CD4-positive, alpha-beta T cell (primary cell): ENCODE measurements at regions not wholly inside any gene's neighbourhood (a gene's known extent, or its start where the extent isn't known, plus 50 kb on each side); places are given as distances from the start of the nearest gene placed in this dataset.

Experiments
- ATAC-seq: fragments of 200-7000 bp; cut with Tn5 transposase; one replicate; pipeline ENCODE4 v1.10.0; 2022; ENCODE audit warnings: mild to moderate bottlenecking; ENCODE audit not compliant: poor library complexity
- CTCF ChIA-PET: fragments of 350-600 bp; sonication (Branson Sonifier 250); formaldehyde crosslinking; loops from one replicate; lab custom pipeline; 2021; ENCODE audit warnings: antibody characterized with exemption, inconsistent platforms; lab: Charles Lee
- POLR2A ChIA-PET: fragments of 350-600 bp; sonication (Branson Sonifier 250); formaldehyde crosslinking; loops from one replicate; lab custom pipeline; 2021; ENCODE audit warnings: antibody characterized with exemption, inconsistent platforms; lab: Charles Lee
- DNase-seq, 14 experiments: peaks; one replicate each; pipeline ENCODE4 v3.0.0-alpha.2; 2013 to 2020; ENCODE audit warnings: mixed read lengths in 2 of 14
- H3K27ac ChIP-seq, 2 donors: one replicate each; pipeline versions ENCODE4 v1.5.1 to v1.7.0; 2013; ENCODE audit warnings: low read length in 2 of 2, low read depth in 1 of 2, mild to moderate bottlenecking in 1 of 2
- H3K27me3 ChIP-seq, 2 experiments: 1 replicate in 1 of 2; 2 replicates in 1 of 2; pipeline versions ENCODE4 v1.6.1 to v1.7.0; 2013; ENCODE audit warnings: low read length in 2 of 2, control low read depth in 1 of 2, mild to moderate bottlenecking in 1 of 2, moderate library complexity in 1 of 2; ENCODE audit not compliant: insufficient read depth in 2 of 2, control insufficient read depth in 1 of 2
- H3K36me3 ChIP-seq: one replicate; pipeline ENCODE4 v1.6.1; 2013; ENCODE audit warnings: low read length, control low read depth; ENCODE audit not compliant: insufficient read depth
- H3K4me1 ChIP-seq: one replicate; pipeline ENCODE4 v1.6.1; 2013; ENCODE audit warnings: low read length, control low read depth; ENCODE audit not compliant: insufficient read depth
- H3K4me3 ChIP-seq: one replicate; pipeline ENCODE4 v1.5.1; 2013; ENCODE audit warnings: mild to moderate bottlenecking, low read length, moderate library complexity
- H3K9me3 ChIP-seq, 2 experiments: 1 replicate in 1 of 2; 2 replicates in 1 of 2; pipeline versions ENCODE4 v1.6.1 to v1.7.0; 2013; ENCODE audit warnings: low read length in 2 of 2, mild to moderate bottlenecking in 2 of 2, control low read depth in 1 of 2, moderate library complexity in 1 of 2; ENCODE audit not compliant: control insufficient read depth in 1 of 2, insufficient read depth in 1 of 2
- H3K27ac Mint-ChIP-seq: one replicate; pipeline ENCODE4 v1.8.0; 2020; ENCODE audit warnings: mixed read lengths
- H3K27me3 Mint-ChIP-seq: one replicate; pipeline ENCODE4 v1.8.0; 2021; ENCODE audit warnings: mixed read lengths
- H3K36me3 Mint-ChIP-seq: one replicate; pipeline ENCODE4 v1.8.0; 2021; ENCODE audit warnings: low read depth, mixed read lengths
- H3K4me1 Mint-ChIP-seq: one replicate; pipeline ENCODE4 v1.8.0; 2021; ENCODE audit warnings: low read depth, mixed read lengths
- H3K4me3 Mint-ChIP-seq: one replicate; pipeline ENCODE4 v1.8.0; 2020; ENCODE audit warnings: mild to moderate bottlenecking, mixed read lengths
- H3K9me3 Mint-ChIP-seq: one replicate; pipeline ENCODE4 v1.8.0; 2020; ENCODE audit warnings: mixed read lengths
- intact Hi-C, 2 experiments: fragments of 100-400 bp; cut with DNase I in 1 of 2; cut with micrococcal nuclease in 1 of 2; formaldehyde crosslinking; loops; one replicate each; pipeline versions ENCODE4 v1.15.1 to v1.9.0; 2023 to 2025; cut with DNase I, micrococcal nuclease
- TF ChIP-seq, protein P1 (sequence below): fragments of 200-600 bp; IDR thresholded peaks from one replicate; pipeline ENCODE4 v1.8.0; 2022; ENCODE audit warnings: antibody characterized with exemption, mild to moderate bottlenecking

DNA sequence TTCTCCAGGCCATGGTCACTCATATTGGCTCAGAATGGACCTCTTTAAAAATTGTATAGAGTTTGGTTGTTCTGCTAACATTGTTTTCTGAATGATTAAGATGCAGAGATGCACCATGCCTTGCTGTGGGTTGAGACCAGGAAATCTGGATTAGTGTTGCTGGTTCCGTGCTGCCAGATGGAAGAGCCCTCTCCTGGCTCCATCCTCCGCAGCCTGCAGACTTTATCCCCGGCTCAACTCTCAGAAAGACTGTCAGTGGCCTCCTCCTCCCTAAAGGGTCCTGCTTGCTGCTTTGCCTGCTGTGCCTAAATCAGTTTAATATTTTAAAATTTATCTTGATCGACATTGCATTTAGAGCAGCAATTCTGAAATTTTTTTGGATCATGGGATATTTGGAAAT is 196.7 kb downstream of the TENT4A start:
- Mint-ChIP-seq H3K4me1 (no peaks in the 10 kb centered on the region), H3K9me3 (no peaks in the 10 kb centered on the region), H3K36me3 (no peaks in the 10 kb centered on the region), H3K27ac (no peak overlapping the region), H3K4me3 (no peak overlapping the region), H3K27me3 (peaks cover 27% of the 10 kb centered on the region)
- TF ChIP-seq, protein P1, sequence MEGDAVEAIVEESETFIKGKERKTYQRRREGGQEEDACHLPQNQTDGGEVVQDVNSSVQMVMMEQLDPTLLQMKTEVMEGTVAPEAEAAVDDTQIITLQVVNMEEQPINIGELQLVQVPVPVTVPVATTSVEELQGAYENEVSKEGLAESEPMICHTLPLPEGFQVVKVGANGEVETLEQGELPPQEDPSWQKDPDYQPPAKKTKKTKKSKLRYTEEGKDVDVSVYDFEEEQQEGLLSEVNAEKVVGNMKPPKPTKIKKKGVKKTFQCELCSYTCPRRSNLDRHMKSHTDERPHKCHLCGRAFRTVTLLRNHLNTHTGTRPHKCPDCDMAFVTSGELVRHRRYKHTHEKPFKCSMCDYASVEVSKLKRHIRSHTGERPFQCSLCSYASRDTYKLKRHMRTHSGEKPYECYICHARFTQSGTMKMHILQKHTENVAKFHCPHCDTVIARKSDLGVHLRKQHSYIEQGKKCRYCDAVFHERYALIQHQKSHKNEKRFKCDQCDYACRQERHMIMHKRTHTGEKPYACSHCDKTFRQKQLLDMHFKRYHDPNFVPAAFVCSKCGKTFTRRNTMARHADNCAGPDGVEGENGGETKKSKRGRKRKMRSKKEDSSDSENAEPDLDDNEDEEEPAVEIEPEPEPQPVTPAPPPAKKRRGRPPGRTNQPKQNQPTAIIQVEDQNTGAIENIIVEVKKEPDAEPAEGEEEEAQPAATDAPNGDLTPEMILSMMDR: no peak
- H3K36me3 ChIP-seq: no peaks in the 10 kb centered on the region
- H3K4me1 ChIP-seq: no peaks in the 10 kb centered on the region
- intact Hi-C loops: no loop called here
- peaks cover 0 to 5% of the 10 kb centered on the region in 2 experiments for H3K9me3 ChIP-seq
- H3K4me3 ChIP-seq: no peak overlapping the region
- CTCF ChIA-PET: no interaction called here
- DNase-seq (no peak), ATAC-seq (no peak)
- H3K27me3 ChIP-seq: no peaks in the 10 kb centered on the region
- H3K27ac ChIP-seq: no peak overlapping the region
- POLR2A ChIA-PET: no interaction called here

DNA sequence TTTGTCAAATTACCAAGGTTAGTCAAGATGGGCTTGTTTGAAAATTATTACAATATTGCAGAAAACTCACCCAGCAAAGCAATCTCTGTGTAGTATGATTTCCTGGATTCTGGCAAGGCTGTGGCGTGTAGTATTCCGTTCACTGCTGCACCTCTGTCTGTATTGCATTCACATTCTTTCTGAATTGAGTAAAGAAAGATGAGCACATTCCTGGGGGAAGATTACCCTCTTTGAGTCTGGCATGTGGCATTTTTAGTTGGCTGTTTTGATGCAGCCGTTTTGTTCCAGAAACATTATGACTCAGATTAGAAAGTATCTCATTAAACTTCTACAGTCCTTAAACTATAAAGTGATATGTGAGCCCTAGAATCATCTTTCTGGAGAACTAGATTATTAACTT is 197.7 kb downstream of the TENT4A start:
- H3K27me3 Mint-ChIP-seq: peaks cover 27% of the 10 kb centered on the region
- no peaks in the 10 kb centered on the region for H3K4me1 Mint-ChIP-seq
- TF ChIP-seq, protein P1: no peak
- DNase-seq (no peak), ATAC-seq (no peak)
- no peak overlapping the region for H3K27ac Mint-ChIP-seq
- peaks cover 0 to 5% of the 10 kb centered on the region in 2 experiments for H3K9me3 ChIP-seq
- no peak overlapping the region for H3K4me3 Mint-ChIP-seq
- ChIA-PET CTCF (no interaction called here), POLR2A (no interaction called here)
- intact Hi-C loops: no loop called here
- H3K9me3 Mint-ChIP-seq: no peaks in the 10 kb centered on the region
- H3K27ac ChIP-seq: no peak overlapping the region
- no peaks in the 10 kb centered on the region for H3K4me1 ChIP-seq
- H3K4me3 ChIP-seq: no peak overlapping the region
- no peaks in the 10 kb centered on the region for H3K27me3 ChIP-seq
- H3K36me3 ChIP-seq: no peaks in the 10 kb centered on the region
- no peaks in the 10 kb centered on the region for H3K36me3 Mint-ChIP-seq

DNA sequence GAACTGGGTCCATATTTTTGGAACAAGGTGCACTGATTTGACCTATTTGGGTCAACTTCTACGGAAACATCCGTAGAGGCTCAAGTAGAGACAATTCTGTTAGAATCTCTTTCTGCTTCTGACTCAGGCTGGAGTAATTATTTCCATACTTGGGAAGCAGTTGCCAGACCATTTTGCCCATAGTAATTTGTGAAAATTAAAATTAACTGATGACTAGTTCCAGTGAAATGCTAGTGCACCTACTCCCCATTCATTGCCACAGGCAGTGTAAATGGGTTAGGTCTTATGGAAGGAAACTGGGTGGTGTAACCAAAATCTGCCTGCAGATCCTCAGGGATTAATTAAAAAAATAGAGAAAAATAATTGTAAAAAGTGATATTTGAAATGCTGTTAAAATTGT is 201.1 kb downstream of the TENT4A start:
- peaks cover 4% of the 10 kb centered on the region for H3K9me3 Mint-ChIP-seq
- no peaks in the 10 kb centered on the region for H3K4me1 Mint-ChIP-seq
- ATAC-seq (no peak), DNase-seq (no peak)
- Histone ChIP-seq H3K4me1 (no peaks in the 10 kb centered on the region), H3K9me3 (no peaks in the 10 kb centered on the region), H3K27me3 (no peaks in the 10 kb centered on the region), H3K4me3 (no peak overlapping the region), H3K36me3 (no peaks in the 10 kb centered on the region), H3K27ac (no peak overlapping the region)
- POLR2A ChIA-PET: no interaction called here
- H3K4me3 Mint-ChIP-seq: no peak overlapping the region
- no peak overlapping the region for H3K27ac Mint-ChIP-seq
- intact Hi-C loops: no loop called here
- TF ChIP-seq, protein P1: no peak
- CTCF ChIA-PET: no interaction called here
- peaks cover 27% of the 10 kb centered on the region for H3K27me3 Mint-ChIP-seq
- no peaks in the 10 kb centered on the region for H3K36me3 Mint-ChIP-seq
